CMK (cell line): ENCODE measurements at regions not wholly inside any gene's neighbourhood (a gene's known extent, or its start where the extent isn't known, plus 50 kb on each side); places are given as distances from the start of the nearest gene placed in this dataset.
"Not testable (repeated sequence)": the region's sequence is repeated elsewhere in the genome, so short reads cannot be mapped to it uniquely, and the experiment has no call there.

Experiments used
- DNase-seq: peaks from one replicate; pipeline ENCODE4 v3.0.0-alpha.2; 2010; ENCODE audit warnings: low read depth

- no peak for DNase-seq
Measured at GRCh38 chr7:69193061-69193460, 405.2 kb upstream of the AUTS2 start.

GRCh38 chr7:69196593-69196992, 401.7 kb upstream of the AUTS2 start:
- no peak for DNase-seq

GRCh38 chr7:69198250-69198649, 400.0 kb upstream of the AUTS2 start:
- DNase-seq, result no peak

- DNase-seq, result no peak
Measured at GRCh38 chr7:69199041-69199440, 399.2 kb upstream of the AUTS2 start.

GRCh38 chr7:69199661-69200060, 398.6 kb upstream of the AUTS2 start:
- DNase-seq, result no peak

- DNase-seq, result no peak
Measured at GRCh38 chr7:69203871-69204270, 394.4 kb upstream of the AUTS2 start.

- no peak for DNase-seq
Measured at GRCh38 chr7:69204943-69205342, 393.3 kb upstream of the AUTS2 start.

- no peak for DNase-seq
Measured at GRCh38 chr7:69205581-69205980, 392.7 kb upstream of the AUTS2 start.

GRCh38 chr7:69208276-69208675, 390.0 kb upstream of the AUTS2 start:
- no peak for DNase-seq

GRCh38 chr7:69208848-69209247, 389.4 kb upstream of the AUTS2 start:
- no peak for DNase-seq

GRCh38 chr7:69211336-69211735, 386.9 kb upstream of the AUTS2 start:
- DNase-seq, result no peak

- no peak for DNase-seq
Measured at GRCh38 chr7:69211739-69212138, 386.5 kb upstream of the AUTS2 start.

- DNase-seq, result no peak
Measured at GRCh38 chr7:69213878-69214277, 384.4 kb upstream of the AUTS2 start.

GRCh38 chr7:69215516-69215915, 382.8 kb upstream of the AUTS2 start:
- not testable (repeated sequence) for DNase-seq

GRCh38 chr7:69217516-69218350, 380.5 kb upstream of the AUTS2 start:
- no peak for DNase-seq

- DNase-seq, result no peak
Measured at GRCh38 chr7:69218576-69218975, 379.7 kb upstream of the AUTS2 start.

GRCh38 chr7:69219381-69219780, 378.9 kb upstream of the AUTS2 start:
- DNase-seq, result no peak

- no peak for DNase-seq
Measured at GRCh38 chr7:69225259-69225943, 372.9 kb upstream of the AUTS2 start.

- DNase-seq, result no peak
Measured at GRCh38 chr7:69228212-69228811, 370.0 kb upstream of the AUTS2 start.

- DNase-seq, result no peak
Measured at GRCh38 chr7:69232445-69233376, 365.6 kb upstream of the AUTS2 start.

- no peak for DNase-seq
Measured at GRCh38 chr7:69237541-69237940, 360.7 kb upstream of the AUTS2 start.

- DNase-seq, result no peak
Measured at GRCh38 chr7:69243016-69243415, 355.3 kb upstream of the AUTS2 start.
